Transverse colon (tissue), 4 donors: ENCODE measurements at regions not wholly inside any gene's neighbourhood (a gene's known extent, or its start where the extent isn't known, plus 50 kb on each side); places are given as distances from the start of the nearest gene placed in this dataset.

Source experiments
- DNase-seq: peaks from one replicate; pipeline ENCODE4 v3.0.0-alpha.2; 2019
- H3K27ac ChIP-seq, 4 donors: fragments of 200-600 bp; sonication (generic); 2 replicates each; pipeline ENCODE4 v1.5.1; 2016 to 2018; ENCODE audit warnings: inconsistent platforms in 4 of 4
- H3K27me3 ChIP-seq: fragments of 200-600 bp; sonication (generic); 2 replicates; pipeline ENCODE4 v1.5.1; 2017; ENCODE audit warnings: inconsistent platforms
- H3K36me3 ChIP-seq, 4 donors: fragments of 200-600 bp; sonication (generic); 2 replicates each; pipeline ENCODE4 v1.5.1; 2017 to 2019; ENCODE audit warnings: inconsistent platforms in 4 of 4
- H3K4me1 ChIP-seq, 4 donors: fragments of 200-600 bp; sonication (generic); 2 replicates each; pipeline ENCODE4 v1.5.1; 2017 to 2020; ENCODE audit warnings: inconsistent platforms in 4 of 4
- H3K4me3 ChIP-seq, 4 donors: fragments of 200-600 bp; sonication (generic); 1 replicate in 1 of 4; 2 replicates in 3 of 4; pipeline versions ENCODE4 v1.5.1 to v1.6.1; 2017 to 2019; ENCODE audit warnings: inconsistent platforms in 4 of 4
- H3K9me3 ChIP-seq, 2 donors: fragments of 200-600 bp; sonication (generic); 2 replicates each; pipeline ENCODE4 v1.5.1; 2017 to 2019; ENCODE audit warnings: inconsistent platforms in 2 of 2
- EP300 ChIP-seq: sonication (generic); formaldehyde crosslinking; IDR thresholded peaks from one replicate; pipeline ENCODE4 v1.6.1; 2017; ENCODE audit warnings: antibody characterized with exemption, low read depth
- POLR2A ChIP-seq: fragments of 450-650 bp; IDR thresholded peaks from one replicate; pipeline ENCODE4 v1.6.1; 2016; ENCODE audit warnings: antibody characterized with exemption, mild to moderate bottlenecking, moderate library complexity
- POLR2AphosphoS5 ChIP-seq, 3 donors: sonication (generic); formaldehyde crosslinking; IDR thresholded peaks; one replicate each; pipeline ENCODE4 v1.6.1; 2016; ENCODE audit warnings: antibody characterized with exemption in 3 of 3
- WGBS, 2 donors: methylation state at CpG; one replicate each; pipeline ENCODE4 v1.1.5; 2018; ENCODE audit warnings: low coverage in 1 of 2; 5-methylcytosine and 5-hydroxymethylcytosine counted together
- in situ Hi-C, 4 donors: fragments of 200-750 bp; cut with MboI; loops; one replicate each; pipeline versions ENCODE4 v1.15.0 to v1.15.1; 2017; ENCODE audit warnings: low sequenced_read_pairs in 3 of 4, low pct_ligation_motif_present in 1 of 4, low pct_unique_long_range_greater_than_20kb in 1 of 4
- intact Hi-C: fragments of 100-400 bp; cut with DNase I; formaldehyde crosslinking; loops from one replicate; pipeline ENCODE4 v1.15.1; 2023; ENCODE audit warnings: low total_unique reads
- TF ChIP-seq, protein P1 (sequence below), 5 experiments: fragments of 200-600 bp in 3 of 5; fragments of 450-650 bp in 2 of 5; sonication (generic) in 3 of 5; IDR thresholded peaks; 1 replicate in 2 of 5; 2 replicates in 3 of 5; pipeline ENCODE4 v1.5.1; 2016 to 2017; ENCODE audit warnings: antibody characterized with exemption in 5 of 5, inconsistent platforms in 3 of 5, mild to moderate bottlenecking in 2 of 5, moderate library complexity in 1 of 5

DNA sequence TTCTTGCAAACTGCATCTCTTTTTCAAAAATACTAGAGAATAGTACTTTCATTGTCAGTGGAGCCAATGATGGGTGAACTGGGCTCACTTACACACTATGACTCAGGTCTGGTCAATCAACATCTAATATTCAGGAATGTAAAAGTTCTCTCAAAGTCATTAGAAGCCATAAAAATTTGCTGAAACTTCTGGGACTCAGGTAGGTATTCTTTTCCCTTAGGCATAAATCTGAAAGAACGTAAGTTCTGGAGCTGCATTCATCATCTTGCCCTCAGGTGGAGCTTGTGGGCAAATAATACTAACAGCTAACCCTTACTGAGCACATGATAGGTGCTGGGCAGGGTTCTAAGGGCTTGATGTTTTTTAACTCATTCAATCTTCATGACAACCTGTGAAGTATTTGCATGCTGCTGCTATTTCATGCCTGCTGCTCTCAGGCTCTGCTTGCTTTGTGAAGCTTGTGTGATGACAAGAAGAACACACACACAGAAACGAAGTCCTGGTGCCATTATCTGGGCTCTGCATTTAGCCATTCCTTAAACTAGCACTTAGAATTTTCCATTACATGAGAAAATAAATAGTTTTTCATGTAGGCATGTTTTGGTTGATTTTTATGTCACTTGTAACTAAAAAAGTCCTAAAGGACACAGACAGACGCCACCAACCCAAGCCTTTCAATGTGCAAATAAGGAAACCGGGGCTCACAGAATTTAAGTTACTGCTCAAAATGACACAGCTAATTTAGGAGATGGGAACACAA lies 394.2 kb upstream of the LYPLAL1 start:
- no peaks in the 10 kb centered on the region for H3K27me3 ChIP-seq
- 52 to 56% methylated on average over 3 to 4 of the region's 4 CpGs for WGBS, 2 donors

DNA sequence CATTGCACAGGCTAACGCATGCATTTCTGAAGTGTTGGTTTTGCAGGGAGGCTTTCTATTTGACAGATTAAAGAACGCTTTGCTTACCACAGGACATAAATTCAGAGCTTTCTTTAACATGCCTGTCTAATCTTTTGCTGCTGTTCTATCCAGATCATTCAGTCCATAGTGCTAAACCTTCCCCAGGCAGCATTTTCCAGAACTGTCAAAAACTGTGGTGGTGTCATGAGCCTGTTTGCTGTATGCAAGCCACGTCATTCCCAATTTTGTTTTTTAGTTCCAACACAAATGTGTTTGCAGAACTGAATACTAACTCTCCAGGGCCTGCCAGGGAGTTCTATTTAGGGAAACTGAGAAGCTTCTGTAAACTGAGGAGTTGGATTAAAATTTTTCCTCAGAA lies 390.5 kb upstream of the LYPLAL1 start:
- no peaks in the 10 kb centered on the region for H3K36me3 ChIP-seq
- H3K9me3 ChIP-seq = no peaks in the 10 kb centered on the region
- TF ChIP-seq EP300 (no peak), POLR2A (no peak), POLR2AphosphoS5 (IDR thresholded peaks at IDR 0.05) (no peak)
- TF ChIP-seq, protein P1, sequence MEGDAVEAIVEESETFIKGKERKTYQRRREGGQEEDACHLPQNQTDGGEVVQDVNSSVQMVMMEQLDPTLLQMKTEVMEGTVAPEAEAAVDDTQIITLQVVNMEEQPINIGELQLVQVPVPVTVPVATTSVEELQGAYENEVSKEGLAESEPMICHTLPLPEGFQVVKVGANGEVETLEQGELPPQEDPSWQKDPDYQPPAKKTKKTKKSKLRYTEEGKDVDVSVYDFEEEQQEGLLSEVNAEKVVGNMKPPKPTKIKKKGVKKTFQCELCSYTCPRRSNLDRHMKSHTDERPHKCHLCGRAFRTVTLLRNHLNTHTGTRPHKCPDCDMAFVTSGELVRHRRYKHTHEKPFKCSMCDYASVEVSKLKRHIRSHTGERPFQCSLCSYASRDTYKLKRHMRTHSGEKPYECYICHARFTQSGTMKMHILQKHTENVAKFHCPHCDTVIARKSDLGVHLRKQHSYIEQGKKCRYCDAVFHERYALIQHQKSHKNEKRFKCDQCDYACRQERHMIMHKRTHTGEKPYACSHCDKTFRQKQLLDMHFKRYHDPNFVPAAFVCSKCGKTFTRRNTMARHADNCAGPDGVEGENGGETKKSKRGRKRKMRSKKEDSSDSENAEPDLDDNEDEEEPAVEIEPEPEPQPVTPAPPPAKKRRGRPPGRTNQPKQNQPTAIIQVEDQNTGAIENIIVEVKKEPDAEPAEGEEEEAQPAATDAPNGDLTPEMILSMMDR (IDR thresholded peaks at IDR 0.05) = no peak
- H3K27me3 ChIP-seq = no peaks in the 10 kb centered on the region
- H3K4me1 ChIP-seq = no peaks in the 10 kb centered on the region
- no peak overlapping the region for H3K4me3 ChIP-seq
- no peak for DNase-seq
- intact Hi-C loops = no loop called here
- no peak overlapping the region for H3K27ac ChIP-seq
- 63% methylated on average over 3 of the region's 3 CpGs; no CpG with 5 or more reads in 1 of the 2 donors for WGBS, 2 donors
- in situ Hi-C loops = no loop called here

More for the DNA sequence above, 394.2 kb upstream of the LYPLAL1 start:
- Histone ChIP-seq H3K4me1 (no peaks in the 10 kb centered on the region), H3K9me3 (no peaks in the 10 kb centered on the region), H3K36me3 (no peaks in the 10 kb centered on the region), H3K4me3 (no peak overlapping the region), H3K27ac (no peak overlapping the region)
- intact Hi-C loops = no loop called here
- DNase-seq = no peak
- in situ Hi-C loops = no loop called here
- TF ChIP-seq, protein P1 (IDR thresholded peaks at IDR 0.05) = no peak
- TF ChIP-seq POLR2AphosphoS5 (IDR thresholded peaks at IDR 0.05) (no peak), EP300 (no peak), POLR2A (no peak)

DNA sequence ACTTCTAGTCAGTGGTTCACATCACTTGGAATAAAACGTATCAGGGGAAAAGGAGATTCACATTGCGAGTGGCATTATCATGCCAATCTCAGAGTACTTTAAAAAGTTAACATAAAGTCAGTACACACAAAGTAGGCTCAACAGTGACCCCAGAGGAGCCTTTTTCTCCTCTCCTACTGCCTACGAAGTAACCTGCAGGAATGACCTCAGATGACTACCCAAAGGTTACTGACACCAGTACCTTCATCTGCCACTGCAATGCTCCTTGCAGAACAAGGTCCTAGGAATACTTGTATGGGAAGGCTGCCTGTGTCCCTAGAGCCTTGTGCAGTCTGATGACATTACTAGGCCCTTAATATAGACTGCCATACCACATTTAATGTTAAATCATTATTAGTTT lies 389.8 kb upstream of the LYPLAL1 start:
- intact Hi-C loops = no loop called here
- H3K36me3 ChIP-seq = no peaks in the 10 kb centered on the region
- in situ Hi-C loops = no loop called here
- no peak overlapping the region for H3K27ac ChIP-seq
- H3K9me3 ChIP-seq = no peaks in the 10 kb centered on the region
- 73 to 80% methylated on average over 2 to 3 of the region's 3 CpGs for WGBS, 2 donors
- no peak for DNase-seq
- H3K27me3 ChIP-seq = no peaks in the 10 kb centered on the region
- no peak overlapping the region for H3K4me3 ChIP-seq
- TF ChIP-seq POLR2A = no peak
- TF ChIP-seq, protein P1 (IDR thresholded peaks at IDR 0.05) = no peak
- H3K4me1 ChIP-seq = no peaks in the 10 kb centered on the region

DNA sequence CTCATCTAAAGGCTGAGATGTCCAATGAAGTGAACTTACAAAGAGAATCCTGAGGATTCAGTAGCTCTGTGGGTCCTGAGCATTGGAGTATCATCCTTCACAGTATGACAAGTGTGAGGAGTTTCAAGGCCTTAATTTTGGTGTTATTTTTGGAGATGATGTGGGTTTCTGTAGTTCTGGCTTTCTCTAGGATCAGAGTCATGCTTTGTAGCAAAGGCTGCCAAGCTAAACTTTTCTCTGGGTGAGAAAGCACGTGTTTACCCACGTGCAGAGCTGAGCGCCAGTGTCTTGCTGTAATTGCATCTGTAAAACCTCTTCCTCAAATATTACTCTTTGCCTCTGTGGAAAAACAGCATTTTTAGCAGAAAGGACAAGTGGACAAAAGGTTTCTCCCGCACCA lies 387.8 kb upstream of the LYPLAL1 start:
- in situ Hi-C loops = no loop called here
- DNase-seq = no peak
- Histone ChIP-seq H3K4me3 (no peak overlapping the region), H3K27ac (no peak overlapping the region), H3K9me3 (no peaks in the 10 kb centered on the region), H3K36me3 (no peaks in the 10 kb centered on the region), H3K4me1 (no peaks in the 10 kb centered on the region), H3K27me3 (no peaks in the 10 kb centered on the region)
- TF ChIP-seq POLR2AphosphoS5 (IDR thresholded peaks at IDR 0.05) (no peak), EP300 (no peak), POLR2A (no peak)
- TF ChIP-seq, protein P1 (IDR thresholded peaks at IDR 0.05) = no peak
- intact Hi-C loops = no loop called here
- WGBS, 2 donors = 31 to 50% methylated on average over 1 to 4 of the region's 4 CpGs
